CD4-positive, alpha-beta memory T cell (primary cell): ENCODE measurements at regions not wholly inside any gene's neighbourhood (a gene's known extent, or its start where the extent isn't known, plus 50 kb on each side); places are given as distances from the start of the nearest gene placed in this dataset.

Experiments
- CTCF ChIA-PET: fragments of 350-600 bp; sonication (Branson Sonifier 250); formaldehyde crosslinking; loops from one replicate; lab custom pipeline; 2021; ENCODE audit warnings: inconsistent platforms; ENCODE audit not compliant: partially characterized antibody; lab: Charles Lee
- POLR2A ChIA-PET: fragments of 350-600 bp; sonication (Branson Sonifier 250); formaldehyde crosslinking; loops from one replicate; lab custom pipeline; 2021; ENCODE audit not compliant: partially characterized antibody; lab: Charles Lee
- DNase-seq, 5 donors: peaks; one replicate each; pipeline versions ENCODE4 v3.0.0 to v3.0.0-alpha.2; 2020 to 2022; ENCODE audit warnings: mixed read lengths in 1 of 5
- H3K27ac ChIP-seq: one replicate; pipeline ENCODE4 v1.7.0; 2013; ENCODE audit warnings: low read depth, low read length
- H3K27me3 ChIP-seq: 2 replicates; pipeline ENCODE4 v1.7.0; 2013; ENCODE audit warnings: mild to moderate bottlenecking, low read length, moderate library complexity; ENCODE audit not compliant: insufficient read depth
- H3K36me3 ChIP-seq: 2 replicates; pipeline ENCODE4 v1.7.0; 2013; ENCODE audit warnings: mild to moderate bottlenecking, low read length, moderate library complexity; ENCODE audit not compliant: insufficient read depth
- H3K4me1 ChIP-seq: 2 replicates; pipeline ENCODE4 v1.7.0; 2013; ENCODE audit warnings: mild to moderate bottlenecking, low read length, moderate library complexity; ENCODE audit not compliant: insufficient read depth
- H3K4me3 ChIP-seq, 2 donors: one replicate each; pipeline ENCODE4 v1.7.0; 2013; ENCODE audit warnings: low read length in 2 of 2, mild to moderate bottlenecking in 1 of 2
- H3K9me3 ChIP-seq, 2 donors: one replicate each; pipeline ENCODE4 v1.7.0; 2013; ENCODE audit warnings: low read length in 2 of 2, control low read depth in 1 of 2; ENCODE audit not compliant: control insufficient read depth in 1 of 2
- H3K27ac Mint-ChIP-seq, 7 donors: one replicate each; pipeline ENCODE4 v1.8.0; 2020 to 2021; ENCODE audit warnings: mixed read lengths in 7 of 7, mild to moderate bottlenecking in 6 of 7, inconsistent platforms in 3 of 7, moderate library complexity in 3 of 7
- H3K27me3 Mint-ChIP-seq, 2 donors: one replicate each; pipeline ENCODE4 v1.8.0; 2020 to 2021; ENCODE audit warnings: mixed read lengths in 2 of 2
- H3K36me3 Mint-ChIP-seq, 2 donors: one replicate each; pipeline ENCODE4 v1.8.0; 2020 to 2021; ENCODE audit warnings: mixed read lengths in 2 of 2, inconsistent platforms in 1 of 2, mild to moderate bottlenecking in 1 of 2
- H3K4me1 Mint-ChIP-seq, 4 donors: one replicate each; pipeline ENCODE4 v1.8.0; 2020 to 2021; ENCODE audit warnings: mixed read lengths in 4 of 4, mild to moderate bottlenecking in 1 of 4
- H3K4me3 Mint-ChIP-seq, 8 donors: one replicate each; pipeline ENCODE4 v1.8.0; 2020 to 2021; ENCODE audit warnings: mixed read lengths in 8 of 8, mild to moderate bottlenecking in 7 of 8, moderate library complexity in 6 of 8, inconsistent platforms in 3 of 8
- H3K9me3 Mint-ChIP-seq, 8 donors: one replicate each; pipeline ENCODE4 v1.8.0; 2020 to 2021; ENCODE audit warnings: mixed read lengths in 8 of 8, mild to moderate bottlenecking in 5 of 8, inconsistent platforms in 3 of 8, moderate library complexity in 1 of 8
- intact Hi-C: fragments of 100-400 bp; cut with micrococcal nuclease; formaldehyde crosslinking; loops from one replicate; pipeline ENCODE4 v1.15.1; 2023

DNA sequence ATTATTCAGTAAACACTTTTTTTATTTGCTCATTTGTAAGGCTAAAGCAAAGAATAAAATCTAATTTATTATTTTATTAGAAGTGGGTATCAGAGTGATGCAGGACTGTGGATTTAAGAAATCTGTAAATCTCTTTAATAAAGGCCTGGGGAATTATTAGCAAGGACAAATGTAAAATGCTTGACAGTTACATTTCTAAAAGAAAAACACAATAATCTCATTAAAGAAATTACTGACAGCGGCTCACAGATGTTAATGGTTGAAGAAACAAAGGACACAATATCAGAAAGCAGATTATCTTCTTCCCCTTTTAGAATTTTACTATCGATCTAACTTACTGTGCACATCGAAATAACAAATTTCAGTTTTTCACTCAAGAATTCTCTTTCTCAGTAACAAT is 262.1 kb upstream of the MEIS2 start:
- no peak overlapping the region for H3K4me3 Mint-ChIP-seq
- no peaks in the 10 kb centered on the region for H3K4me1 Mint-ChIP-seq
- no peak overlapping the region for H3K27ac Mint-ChIP-seq
- Histone ChIP-seq H3K4me1 (no peaks in the 10 kb centered on the region), H3K27ac (no peak overlapping the region), H3K9me3 (no peaks in the 10 kb centered on the region), H3K27me3 (no peaks in the 10 kb centered on the region), H3K36me3 (no peaks in the 10 kb centered on the region), H3K4me3 (no peak overlapping the region)
- ChIA-PET CTCF (no interaction called here), POLR2A (no interaction called here)
- no peaks in the 10 kb centered on the region for H3K36me3 Mint-ChIP-seq
- H3K9me3 Mint-ChIP-seq: peaks cover 0 to 6% (median 0%) of the 10 kb centered on the region in 8 donors
- no peaks in the 10 kb centered on the region for H3K27me3 Mint-ChIP-seq
- intact Hi-C loops: no loop called here
- DNase-seq: no peak

DNA sequence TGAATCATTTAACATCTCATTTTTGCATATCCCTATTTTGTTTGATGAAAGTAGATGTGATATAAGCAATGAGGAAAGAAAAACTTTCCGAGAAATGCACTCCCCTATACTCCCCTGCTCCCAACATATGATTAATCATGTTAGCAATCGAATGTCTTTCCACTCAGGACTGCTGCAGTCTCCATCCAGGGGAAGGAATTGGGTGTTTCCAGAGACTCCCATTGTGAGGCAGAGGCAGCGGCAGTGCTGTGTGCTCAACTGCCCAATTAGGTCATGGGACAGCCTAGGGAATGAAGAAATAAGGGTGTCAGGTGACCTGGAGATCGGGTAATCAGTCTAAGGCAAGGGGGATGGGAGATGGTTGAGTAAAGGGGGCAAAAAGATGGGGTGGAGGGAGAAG is 268.6 kb upstream of the MEIS2 start:
- Mint-ChIP-seq H3K27ac (no peak overlapping the region), H3K27me3 (no peaks in the 10 kb centered on the region), H3K9me3 (peaks cover 1 to 13% (median 3%) of the 10 kb centered on the region in 8 donors), H3K36me3 (no peaks in the 10 kb centered on the region), H3K4me3 (no peak overlapping the region), H3K4me1 (no peaks in the 10 kb centered on the region)
- no peaks in the 10 kb centered on the region for H3K4me1 ChIP-seq
- no peak overlapping the region for H3K27ac ChIP-seq
- intact Hi-C loops: no loop called here
- ChIA-PET CTCF (no interaction called here), POLR2A (no interaction called here)
- no peak overlapping the region for H3K4me3 ChIP-seq
- DNase-seq: no peak
- no peaks in the 10 kb centered on the region for H3K27me3 ChIP-seq
- H3K9me3 ChIP-seq: no peaks in the 10 kb centered on the region
- no peaks in the 10 kb centered on the region for H3K36me3 ChIP-seq

DNA sequence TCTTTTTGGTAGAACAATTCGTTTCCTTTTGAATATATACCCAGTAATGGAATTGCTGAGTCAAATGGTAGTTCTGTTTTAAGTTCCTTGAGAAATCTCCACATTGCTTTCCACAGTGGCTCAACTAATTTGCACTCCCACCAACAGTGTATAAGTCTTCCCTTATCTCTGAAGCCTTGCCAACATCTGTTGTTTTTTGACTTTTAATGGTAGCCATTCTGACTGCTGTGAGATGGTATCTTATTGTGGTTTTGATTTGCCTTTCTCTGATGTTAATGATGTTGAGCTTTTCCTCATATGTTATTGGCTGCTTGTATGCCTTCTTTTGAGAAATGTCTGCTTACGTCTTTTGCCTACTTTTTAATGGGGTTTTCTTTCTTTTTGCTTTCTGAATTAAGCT is 270.6 kb upstream of the MEIS2 start:
- no peaks in the 10 kb centered on the region for H3K36me3 Mint-ChIP-seq
- no peak overlapping the region for H3K27ac ChIP-seq
- ChIA-PET CTCF (no interaction called here), POLR2A (no interaction called here)
- H3K27me3 Mint-ChIP-seq: no peaks in the 10 kb centered on the region
- no peak overlapping the region for H3K27ac Mint-ChIP-seq
- intact Hi-C loops: no loop called here
- no peaks in the 10 kb centered on the region for H3K27me3 ChIP-seq
- H3K4me3 Mint-ChIP-seq: no peak overlapping the region
- no peaks in the 10 kb centered on the region for H3K36me3 ChIP-seq
- no peaks in the 10 kb centered on the region for H3K9me3 ChIP-seq
- H3K4me3 ChIP-seq: no peak overlapping the region
- no peak for DNase-seq
- peaks cover 0 to 13% (median 3%) of the 10 kb centered on the region in 8 donors for H3K9me3 Mint-ChIP-seq
- no peaks in the 10 kb centered on the region for H3K4me1 Mint-ChIP-seq
- no peaks in the 10 kb centered on the region for H3K4me1 ChIP-seq

DNA sequence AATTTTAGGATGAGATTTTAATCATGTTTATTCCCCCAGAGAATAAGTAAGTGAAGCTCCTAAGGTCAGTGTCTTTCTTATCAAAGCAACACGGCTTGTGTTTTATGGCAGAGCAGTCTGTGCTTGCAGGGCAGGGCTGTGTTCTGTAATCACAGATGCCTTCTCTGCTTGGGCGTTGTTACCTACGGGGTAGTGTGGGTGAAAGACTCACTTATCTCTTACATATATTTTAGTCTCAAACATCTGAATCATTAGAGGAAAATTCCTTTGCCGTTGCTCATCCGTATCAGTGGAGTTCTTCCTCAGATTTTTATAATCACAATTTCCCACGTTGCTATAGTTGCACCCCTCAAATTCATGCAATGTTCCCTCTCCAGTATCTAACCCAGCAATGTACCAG is 271.7 kb upstream of the MEIS2 start:
- H3K36me3 Mint-ChIP-seq: no peaks in the 10 kb centered on the region
- intact Hi-C loops: no loop called here
- H3K4me3 Mint-ChIP-seq: no peak overlapping the region
- no peaks in the 10 kb centered on the region for H3K4me1 ChIP-seq
- no peak for DNase-seq
- H3K4me1 Mint-ChIP-seq: no peaks in the 10 kb centered on the region
- no peaks in the 10 kb centered on the region for H3K27me3 ChIP-seq
- no peak overlapping the region for H3K27ac Mint-ChIP-seq
- H3K9me3 Mint-ChIP-seq: peaks cover 0 to 13% (median 3%) of the 10 kb centered on the region in 8 donors
- no peaks in the 10 kb centered on the region for H3K27me3 Mint-ChIP-seq
- H3K4me3 ChIP-seq: no peak overlapping the region
- no peaks in the 10 kb centered on the region for H3K9me3 ChIP-seq
- no peak overlapping the region for H3K27ac ChIP-seq
- POLR2A ChIA-PET: no interaction called here
- CTCF ChIA-PET: no interaction called here
- H3K36me3 ChIP-seq: no peaks in the 10 kb centered on the region

DNA sequence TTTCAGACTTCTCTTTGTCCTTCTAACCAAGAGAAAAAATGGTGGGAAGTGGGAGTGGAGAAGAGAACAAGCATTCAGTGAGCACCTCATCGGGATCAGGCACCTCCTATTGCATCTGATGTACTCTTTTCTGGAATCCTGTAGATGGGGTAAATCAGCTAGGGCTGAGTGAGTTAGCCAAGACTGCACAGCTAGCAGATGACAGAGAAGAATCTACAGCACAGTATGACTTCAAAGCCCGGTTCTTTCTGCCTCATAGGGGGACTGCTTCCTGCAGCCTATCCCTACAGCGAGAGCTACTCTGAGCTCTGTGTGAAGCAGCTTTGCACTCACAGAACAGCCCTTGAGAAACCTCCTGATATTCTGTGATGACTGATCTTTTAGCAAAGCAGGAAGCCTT is 275.2 kb upstream of the MEIS2 start:
- peaks cover 0 to 10% (median 3%) of the 10 kb centered on the region in 8 donors for H3K9me3 Mint-ChIP-seq
- Histone ChIP-seq H3K27ac (no peak overlapping the region), H3K4me3 (no peak overlapping the region), H3K36me3 (no peaks in the 10 kb centered on the region), H3K9me3 (no peaks in the 10 kb centered on the region), H3K4me1 (no peaks in the 10 kb centered on the region), H3K27me3 (no peaks in the 10 kb centered on the region)
- intact Hi-C loops: no loop called here
- ChIA-PET CTCF (no interaction called here), POLR2A (no interaction called here)
- no peak overlapping the region for H3K27ac Mint-ChIP-seq
- H3K36me3 Mint-ChIP-seq: no peaks in the 10 kb centered on the region
- H3K4me1 Mint-ChIP-seq: no peaks in the 10 kb centered on the region
- no peak overlapping the region for H3K4me3 Mint-ChIP-seq
- H3K27me3 Mint-ChIP-seq: no peaks in the 10 kb centered on the region
- no peak for DNase-seq

DNA sequence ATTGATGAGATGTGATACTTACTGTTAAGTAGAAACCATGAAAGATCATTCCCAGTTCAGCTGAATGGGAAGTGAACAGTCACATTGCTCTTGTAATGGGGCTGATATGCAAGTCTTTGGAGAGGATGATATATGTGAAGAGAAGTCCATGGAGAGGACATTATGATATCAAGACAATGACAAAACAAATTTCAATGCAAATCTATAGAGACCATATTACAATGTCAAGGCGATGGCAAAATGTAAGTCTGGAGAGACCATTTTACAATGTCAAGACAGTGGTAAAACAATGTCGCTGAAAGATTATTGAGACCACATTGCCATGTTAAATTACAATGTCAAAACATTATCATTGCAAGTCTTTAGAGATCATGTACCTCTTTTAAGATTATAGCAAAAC is 277.1 kb upstream of the MEIS2 start:
- intact Hi-C loops: no loop called here
- Mint-ChIP-seq H3K4me1 (no peaks in the 10 kb centered on the region), H3K9me3 (peaks cover 3 to 20% (median 6%) of the 10 kb centered on the region in 8 donors), H3K36me3 (no peaks in the 10 kb centered on the region), H3K27me3 (no peaks in the 10 kb centered on the region), H3K4me3 (no peak overlapping the region), H3K27ac (no peak overlapping the region)
- Histone ChIP-seq H3K4me1 (no peaks in the 10 kb centered on the region), H3K9me3 (no peaks in the 10 kb centered on the region), H3K4me3 (no peak overlapping the region), H3K27ac (no peak overlapping the region), H3K27me3 (no peaks in the 10 kb centered on the region), H3K36me3 (no peaks in the 10 kb centered on the region)
- ChIA-PET POLR2A (no interaction called here), CTCF (no interaction called here)
- no peak for DNase-seq

DNA sequence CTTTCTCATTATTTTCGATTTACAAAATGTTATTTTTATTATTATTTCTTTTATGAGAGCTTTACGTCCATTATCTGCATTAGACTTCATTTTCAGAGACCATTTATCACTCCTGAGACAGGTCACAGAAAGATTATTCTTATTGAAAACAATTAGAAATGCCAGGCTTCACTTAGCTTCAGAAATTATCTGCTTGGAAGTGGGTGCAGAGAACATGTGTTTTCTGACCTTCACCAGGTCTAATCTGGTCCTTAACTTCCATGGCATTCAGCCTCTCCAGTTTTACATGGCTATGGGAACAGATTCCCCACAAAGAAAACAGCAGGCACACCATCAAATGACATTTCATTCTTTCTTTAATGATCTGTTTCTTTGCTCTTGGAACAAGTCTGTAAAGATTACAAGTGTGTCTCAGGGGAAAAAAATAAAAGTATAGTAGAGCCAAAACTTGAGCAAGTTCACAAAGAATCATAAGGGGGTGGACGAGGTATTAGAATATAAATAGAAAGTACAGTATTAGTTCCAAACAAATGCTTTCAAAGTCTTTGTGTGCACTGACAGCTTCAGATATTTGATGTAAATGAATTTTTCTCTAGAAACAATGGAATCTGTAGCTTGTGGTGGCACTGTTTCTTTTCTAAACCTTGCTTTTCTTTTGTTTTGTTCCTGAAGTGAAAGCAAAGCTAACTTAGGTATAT is 294.2 kb upstream of the MEIS2 start:
- Histone ChIP-seq H3K36me3 (no peaks in the 10 kb centered on the region), H3K27me3 (no peaks in the 10 kb centered on the region), H3K27ac (no peak overlapping the region), H3K9me3 (peaks cover 0 to 3% of the 10 kb centered on the region in 2 donors), H3K4me1 (no peaks in the 10 kb centered on the region), H3K4me3 (no peak overlapping the region)
- Mint-ChIP-seq H3K27ac (peak overlapping the region in 1 of 7 donors; percentile 16), H3K4me3 (no peak overlapping the region), H3K4me1 (no peaks in the 10 kb centered on the region), H3K36me3 (no peaks in the 10 kb centered on the region), H3K9me3 (peaks cover 4 to 20% (median 10%) of the 10 kb centered on the region in 8 donors), H3K27me3 (no peaks in the 10 kb centered on the region)
- ChIA-PET POLR2A (no interaction called here), CTCF (no interaction called here)
- DNase-seq: no peak
- intact Hi-C loops: no loop called here

DNA sequence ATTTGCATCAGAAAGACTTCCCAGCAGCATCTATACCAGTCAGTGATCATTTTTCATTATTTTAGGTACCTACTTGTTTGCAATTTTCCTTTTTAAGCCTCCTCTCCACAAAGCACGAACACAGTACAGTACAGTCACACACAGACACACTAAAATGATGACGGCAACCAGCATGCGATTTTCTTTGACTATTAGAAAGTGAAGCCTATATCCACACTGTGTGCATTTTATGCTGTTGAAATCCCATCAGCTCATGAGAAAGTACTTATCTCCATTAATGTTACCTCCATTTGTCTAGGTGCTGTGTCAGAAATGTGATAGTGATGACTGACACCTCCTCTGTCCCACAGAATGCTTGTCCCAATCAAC is 294.7 kb upstream of the MEIS2 start:
- Histone ChIP-seq H3K9me3 (no peaks in the 10 kb centered on the region), H3K4me1 (no peaks in the 10 kb centered on the region), H3K27me3 (no peaks in the 10 kb centered on the region), H3K36me3 (no peaks in the 10 kb centered on the region), H3K27ac (no peak overlapping the region), H3K4me3 (no peak overlapping the region)
- Mint-ChIP-seq H3K4me1 (no peaks in the 10 kb centered on the region), H3K4me3 (no peak overlapping the region), H3K27me3 (no peaks in the 10 kb centered on the region), H3K27ac (no peak overlapping the region), H3K36me3 (no peaks in the 10 kb centered on the region), H3K9me3 (peaks cover 2 to 17% (median 7%) of the 10 kb centered on the region in 8 donors)
- intact Hi-C loops: no loop called here
- POLR2A ChIA-PET: no interaction called here
- CTCF ChIA-PET: no interaction called here
- DNase-seq: no peak
